Stomach (tissue), 8 donors: ENCODE measurements at regions not wholly inside any gene's neighbourhood (a gene's known extent, or its start where the extent isn't known, plus 50 kb on each side); places are given as distances from the start of the nearest gene placed in this dataset.
"Not testable (repeated sequence)": the region's sequence is repeated elsewhere in the genome, so short reads cannot be mapped to it uniquely, and the experiment has no call there.

ENCODE experiments used
- DNase-seq, 2 donors: peaks; one replicate each; pipeline versions ENCODE4 v3.0.0 to v3.0.0-alpha.2; 2013 to 2019
- H3K27ac ChIP-seq, 5 donors: fragments of 200-600 bp in 4 of 5; sonication (generic) in 4 of 5; one replicate each; pipeline ENCODE4 v1.5.1; 2013 to 2019; ENCODE audit warnings: mild to moderate bottlenecking in 1 of 5, moderate library complexity in 1 of 5
- H3K27me3 ChIP-seq, 3 donors: fragments of 200-600 bp; sonication (generic); one replicate each; pipeline ENCODE4 v1.5.1; 2017 to 2019; ENCODE audit warnings: mixed run types in 1 of 3
- H3K36me3 ChIP-seq, 4 donors: fragments of 200-600 bp; sonication (generic); 1 replicate in 3 of 4; 2 replicates in 1 of 4; pipeline ENCODE4 v1.5.1; 2016 to 2019
- H3K4me1 ChIP-seq, 4 donors: fragments of 200-600 bp; sonication (generic); one replicate each; pipeline ENCODE4 v1.5.1; 2016 to 2019
- H3K4me3 ChIP-seq, 4 donors: fragments of 200-600 bp; sonication (generic) in 3 of 4; one replicate each; pipeline ENCODE4 v1.5.1; 2016 to 2019; ENCODE audit warnings: mild to moderate bottlenecking in 1 of 4
- H3K9me3 ChIP-seq, 4 donors: fragments of 200-600 bp; sonication (generic); one replicate each; pipeline ENCODE4 v1.5.1; 2016 to 2019
- CTCF ChIP-seq, 7 experiments: fragments of 450-650 bp in 4 of 7; fragments of 200-600 bp in 3 of 7; sonication (generic) in 3 of 7; IDR thresholded peaks; one replicate each; pipeline ENCODE4 v1.5.1; 2016 to 2019; ENCODE audit warnings: antibody characterized with exemption in 7 of 7, control low read depth in 2 of 7, mild to moderate bottlenecking in 1 of 7
- EP300 ChIP-seq: sonication (generic); formaldehyde crosslinking; IDR thresholded peaks from one replicate; pipeline ENCODE4 v1.6.1; 2017; ENCODE audit warnings: antibody characterized with exemption
- POLR2A ChIP-seq, 4 donors: fragments of 450-650 bp; IDR thresholded peaks; one replicate each; pipeline ENCODE4 v1.6.1; 2016; ENCODE audit warnings: antibody characterized with exemption in 4 of 4, control low read depth in 2 of 4, mild to moderate bottlenecking in 1 of 4, moderate library complexity in 1 of 4
- POLR2AphosphoS5 ChIP-seq, 3 donors: sonication (generic); formaldehyde crosslinking; IDR thresholded peaks; one replicate each; pipeline ENCODE4 v1.6.1; 2016; ENCODE audit warnings: antibody characterized with exemption in 3 of 3
- WGBS, 5 donors: extraction: QIAGEN DNeasy Blood & Tissue Kit in 3 of 5; methylation state at CpG; one replicate each; pipeline versions ENCODE4 v1.1.5 to v1.1.7; 2013 to 2018; 5-methylcytosine and 5-hydroxymethylcytosine counted together
- intact Hi-C: fragments of 100-400 bp; cut with DNase I; formaldehyde crosslinking; loops from one replicate; pipeline ENCODE4 v1.15.1; 2023; ENCODE audit warnings: low total_unique reads
- donor health status: healthy with polysubstance abuse.
- donor health status: Bipolar disorder and iron deficiency.
- donor health status: healthy.

GRCh38 chr11:81570669-81571068 is 1163.0 kb downstream of the FAM181B start:
- Histone ChIP-seq H3K4me1 (no peaks in the 10 kb centered on the region), H3K4me3 (no peak overlapping the region), H3K9me3 (no peaks in the 10 kb centered on the region), H3K36me3 (no peaks in the 10 kb centered on the region), H3K27ac (no peak overlapping the region), H3K27me3 (no peaks in the 10 kb centered on the region)
- WGBS, 5 donors = 77 to 89% (median 86%) methylated on average over 2 of the region's 2 CpGs
- TF ChIP-seq EP300 = no peak
- no peak for TF ChIP-seq POLR2A (IDR thresholded peaks at IDR 0.05)
- TF ChIP-seq CTCF (IDR thresholded peaks at IDR 0.05) = no peak
- TF ChIP-seq POLR2AphosphoS5 (IDR thresholded peaks at IDR 0.05) = no peak
- DNase-seq = no peak
- intact Hi-C loops = no loop called here

GRCh38 chr11:81569999-81570398 is 1163.7 kb downstream of the FAM181B start:
- Histone ChIP-seq H3K9me3 (no peaks in the 10 kb centered on the region), H3K36me3 (no peaks in the 10 kb centered on the region), H3K4me3 (no peak overlapping the region), H3K4me1 (no peaks in the 10 kb centered on the region), H3K27ac (no peak overlapping the region), H3K27me3 (no peaks in the 10 kb centered on the region)
- intact Hi-C loops = no loop called here
- WGBS, 5 donors = 0 to 65% (median 40%) methylated on average over 1 of the region's 1 CpG
- no peak for DNase-seq
- no peak for TF ChIP-seq POLR2AphosphoS5 (IDR thresholded peaks at IDR 0.05)
- TF ChIP-seq CTCF (IDR thresholded peaks at IDR 0.05) = no peak
- TF ChIP-seq EP300 = no peak
- no peak for TF ChIP-seq POLR2A (IDR thresholded peaks at IDR 0.05)

- Histone ChIP-seq H3K4me3 (no peak overlapping the region), H3K4me1 (no peaks in the 10 kb centered on the region), H3K9me3 (peaks cover 0 to under 1% (median 0%) of the 10 kb centered on the region in 4 donors), H3K27ac (no peak overlapping the region), H3K36me3 (no peaks in the 10 kb centered on the region), H3K27me3 (no peaks in the 10 kb centered on the region)
- intact Hi-C loops = no loop called here
- no peak for DNase-seq
- TF ChIP-seq POLR2AphosphoS5 (IDR thresholded peaks at IDR 0.05) = no peak
- TF ChIP-seq EP300 = no peak
- no peak for TF ChIP-seq CTCF (IDR thresholded peaks at IDR 0.05)
- TF ChIP-seq POLR2A (IDR thresholded peaks at IDR 0.05) = no peak
These were observed 1164.7 kb downstream of the FAM181B start for GRCh38 chr11:81568918-81569317.

GRCh38 chr11:81548123-81548522 is 1185.5 kb downstream of the FAM181B start:
- no peaks in the 10 kb centered on the region for H3K4me1 ChIP-seq
- no peaks in the 10 kb centered on the region for H3K9me3 ChIP-seq
- DNase-seq = no peak
- 40 to 69% (median 63%) methylated on average over 1 of the region's 1 CpG for WGBS, 5 donors
- no peak for TF ChIP-seq CTCF (IDR thresholded peaks at IDR 0.05)
- TF ChIP-seq EP300 = no peak
- TF ChIP-seq POLR2AphosphoS5 (IDR thresholded peaks at IDR 0.05) = no peak
- TF ChIP-seq POLR2A (IDR thresholded peaks at IDR 0.05) = no peak
- no peak overlapping the region for H3K27ac ChIP-seq
- intact Hi-C loops = no loop called here
- no peaks in the 10 kb centered on the region for H3K36me3 ChIP-seq
- no peaks in the 10 kb centered on the region for H3K27me3 ChIP-seq
- no peak overlapping the region for H3K4me3 ChIP-seq

- peaks cover 0 to 23% (median 4%) of the 10 kb centered on the region in 4 donors for H3K9me3 ChIP-seq
- H3K36me3 ChIP-seq, H3K27ac ChIP-seq, H3K4me3 ChIP-seq, intact Hi-C loops, DNase-seq, H3K4me1 ChIP-seq, H3K27me3 ChIP-seq: not testable (repeated sequence)
- 88 to 94% (median 88%) methylated on average over 12 of the region's 12 CpGs for WGBS, 5 donors
These were observed 1193.9 kb downstream of the FAM181B start for GRCh38 chr11:81539806-81540205.
